ENCODE measurements at regions not wholly inside any gene's neighbourhood (a gene's known extent, or its start where the extent isn't known, plus 50 kb on each side); places are given as distances from the start of the nearest gene placed in this dataset.

GRCh38 chr2:105596411-105596921 lies 148.2 kb upstream of the NCK2 start:
- no peak for DNase-seq (ENCODE audit: low read depth)

GRCh38 chr2:105595536-105595935 lies 149.2 kb upstream of the NCK2 start:
- DNase-seq (ENCODE audit: low read depth) = peak; percentile 89

- DNase-seq (ENCODE audit: low read depth) = peak; percentile 50
Measured at GRCh38 chr2:105593221-105593967, 151.3 kb upstream of the NCK2 start.

GRCh38 chr2:105592288-105592687 lies 152.4 kb upstream of the NCK2 start:
- DNase-seq (ENCODE audit: low read depth) = no peak

- DNase-seq (ENCODE audit: low read depth) = no peak
Measured at GRCh38 chr2:105590780-105591660, 153.7 kb upstream of the NCK2 start.

GRCh38 chr2:105588581-105588980 lies 156.1 kb upstream of the NCK2 start:
- DNase-seq (ENCODE audit: low read depth) = no peak

GRCh38 chr2:105587637-105588036 lies 157.1 kb upstream of the NCK2 start:
- DNase-seq (ENCODE audit: low read depth) = no peak

GRCh38 chr2:105584435-105585010 lies 160.2 kb upstream of the NCK2 start:
- DNase-seq (ENCODE audit: low read depth) = peak; percentile 30

- no peak for DNase-seq (ENCODE audit: low read depth)
Measured at GRCh38 chr2:105582952-105583660, 161.6 kb upstream of the NCK2 start.

- DNase-seq (ENCODE audit: low read depth) = peak; percentile 10
Measured at GRCh38 chr2:105581555-105581944, 163.2 kb upstream of the NCK2 start.

- DNase-seq (ENCODE audit: low read depth) = no peak
Measured at GRCh38 chr2:105580870-105581554, 163.7 kb upstream of the NCK2 start.

GRCh38 chr2:105580216-105580615 lies 164.5 kb upstream of the NCK2 start:
- no peak for DNase-seq (ENCODE audit: low read depth)

- no peak for DNase-seq (ENCODE audit: low read depth)
Measured at GRCh38 chr2:105578166-105578565, 166.5 kb upstream of the NCK2 start.

- DNase-seq (ENCODE audit: low read depth) = no peak
Measured at GRCh38 chr2:105577762-105578161, 166.9 kb upstream of the NCK2 start.

- DNase-seq (ENCODE audit: low read depth) = peak; percentile 65
Measured at GRCh38 chr2:105576440-105577241, 168.1 kb upstream of the NCK2 start.

GRCh38 chr2:105576050-105576439 lies 168.7 kb upstream of the NCK2 start:
- no peak for DNase-seq (ENCODE audit: low read depth)

- no peak for DNase-seq (ENCODE audit: low read depth)
Measured at GRCh38 chr2:105575499-105576025, 169.2 kb upstream of the NCK2 start.

- DNase-seq (ENCODE audit: low read depth) = no peak
Measured at GRCh38 chr2:105574796-105575344, 169.8 kb upstream of the NCK2 start.

- no peak for DNase-seq (ENCODE audit: low read depth)
Measured at GRCh38 chr2:105573910-105574655, 170.6 kb upstream of the NCK2 start.
